Prostate gland (tissue), 2 donors: ENCODE measurements at regions not wholly inside any gene's neighbourhood (a gene's known extent, or its start where the extent isn't known, plus 50 kb on each side); places are given as distances from the start of the nearest gene placed in this dataset.

ENCODE experiments used
- POLR2A ChIP-seq: fragments of 450-650 bp; IDR thresholded peaks from one replicate; pipeline ENCODE4 v1.6.1; 2016; ENCODE audit warnings: antibody characterized with exemption, mild to moderate bottlenecking
- TF ChIP-seq, protein P1 (sequence below), 4 experiments: fragments of 200-600 bp in 2 of 4; fragments of 450-650 bp in 2 of 4; sonication (generic) in 2 of 4; IDR thresholded peaks; 1 replicate in 3 of 4; 2 replicates in 1 of 4; pipeline ENCODE4 v1.5.1; 2016 to 2019; ENCODE audit warnings: antibody characterized with exemption in 4 of 4, mild to moderate bottlenecking in 2 of 4, moderate library complexity in 2 of 4

DNA sequence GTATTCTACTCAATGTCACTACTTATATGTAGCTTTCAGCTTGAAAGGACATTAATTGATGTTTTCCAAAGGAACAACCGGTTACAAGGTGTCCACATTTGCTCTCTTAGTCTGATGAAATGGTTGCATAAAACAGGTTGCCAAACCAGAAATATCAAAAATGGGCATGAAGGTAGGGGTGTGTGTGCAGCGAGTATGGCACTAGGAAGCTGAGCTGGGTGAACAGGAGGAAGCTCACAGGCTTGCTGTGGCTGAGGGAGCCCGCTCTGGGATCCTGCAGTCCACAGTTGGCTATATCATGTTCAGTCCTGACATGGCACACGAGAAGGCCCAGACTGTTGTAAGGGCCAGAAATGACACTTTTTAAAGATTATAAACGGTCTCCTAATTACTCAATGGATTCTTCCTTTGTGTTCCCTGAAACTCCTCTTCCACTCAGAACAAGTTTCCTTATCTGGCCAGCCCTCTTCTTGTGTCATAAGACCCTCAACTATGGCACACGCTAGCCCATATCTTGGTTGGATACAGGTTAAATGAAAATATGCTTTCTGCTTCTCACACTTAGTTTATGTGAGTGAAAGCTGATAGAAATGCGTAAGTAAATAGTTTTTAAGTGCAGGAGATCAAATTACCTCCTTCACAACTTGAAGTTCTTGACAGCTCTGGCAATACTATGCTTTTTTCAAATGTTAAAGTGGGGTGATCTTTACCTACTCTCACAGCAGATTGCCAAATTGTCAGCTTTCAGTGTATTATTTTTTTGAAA lies 201.5 kb downstream of the LMO4 start:
- TF ChIP-seq POLR2A: no peak
- TF ChIP-seq, protein P1, sequence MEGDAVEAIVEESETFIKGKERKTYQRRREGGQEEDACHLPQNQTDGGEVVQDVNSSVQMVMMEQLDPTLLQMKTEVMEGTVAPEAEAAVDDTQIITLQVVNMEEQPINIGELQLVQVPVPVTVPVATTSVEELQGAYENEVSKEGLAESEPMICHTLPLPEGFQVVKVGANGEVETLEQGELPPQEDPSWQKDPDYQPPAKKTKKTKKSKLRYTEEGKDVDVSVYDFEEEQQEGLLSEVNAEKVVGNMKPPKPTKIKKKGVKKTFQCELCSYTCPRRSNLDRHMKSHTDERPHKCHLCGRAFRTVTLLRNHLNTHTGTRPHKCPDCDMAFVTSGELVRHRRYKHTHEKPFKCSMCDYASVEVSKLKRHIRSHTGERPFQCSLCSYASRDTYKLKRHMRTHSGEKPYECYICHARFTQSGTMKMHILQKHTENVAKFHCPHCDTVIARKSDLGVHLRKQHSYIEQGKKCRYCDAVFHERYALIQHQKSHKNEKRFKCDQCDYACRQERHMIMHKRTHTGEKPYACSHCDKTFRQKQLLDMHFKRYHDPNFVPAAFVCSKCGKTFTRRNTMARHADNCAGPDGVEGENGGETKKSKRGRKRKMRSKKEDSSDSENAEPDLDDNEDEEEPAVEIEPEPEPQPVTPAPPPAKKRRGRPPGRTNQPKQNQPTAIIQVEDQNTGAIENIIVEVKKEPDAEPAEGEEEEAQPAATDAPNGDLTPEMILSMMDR (IDR thresholded peaks at IDR 0.05): no peak
